Right lobe of liver (tissue), 6 donors: ENCODE measurements at regions not wholly inside any gene's neighbourhood (a gene's known extent, or its start where the extent isn't known, plus 50 kb on each side); places are given as distances from the start of the nearest gene placed in this dataset.

Source experiments
- ATAC-seq, 4 donors: fragments of 200-7000 bp; cut with Tn5 transposase; one replicate each; pipeline ENCODE4 v1.9.1; 2020; ENCODE audit warnings: mild to moderate bottlenecking in 4 of 4, moderate library complexity in 4 of 4
- DNase-seq, 3 donors: peaks; one replicate each; pipeline ENCODE4 v3.0.0-alpha.2; 2020
- H3K27ac ChIP-seq, 3 donors: fragments of 200-600 bp; one replicate each; pipeline ENCODE4 v1.8.0; 2022
- H3K27me3 ChIP-seq, 2 donors: fragments of 200-600 bp; one replicate each; pipeline ENCODE4 v1.8.0; 2022
- H3K36me3 ChIP-seq, 4 donors: fragments of 200-600 bp; sonication (generic) in 1 of 4; one replicate each; pipeline versions ENCODE4 v1.5.1 to v1.8.0; 2017 to 2022; ENCODE audit warnings: control low read depth in 1 of 4
- H3K4me1 ChIP-seq, 4 donors: fragments of 200-600 bp; sonication (generic) in 1 of 4; one replicate each; pipeline versions ENCODE4 v1.5.1 to v1.8.0; 2017 to 2022; ENCODE audit warnings: control low read depth in 1 of 4
- H3K4me3 ChIP-seq, 3 donors: fragments of 200-600 bp; one replicate each; pipeline ENCODE4 v1.8.0; 2022
- H3K9me3 ChIP-seq, 4 donors: fragments of 200-600 bp; sonication (generic) in 1 of 4; one replicate each; pipeline versions ENCODE4 v1.5.1 to v1.8.0; 2017 to 2022; ENCODE audit warnings: control low read depth in 1 of 4
- CTCF ChIP-seq, 4 donors: fragments of 200-600 bp in 3 of 4; fragments of 450-650 bp in 1 of 4; IDR thresholded peaks; one replicate each; pipeline versions ENCODE4 v1.5.1 to v1.8.0; 2016 to 2022; ENCODE audit warnings: antibody characterized with exemption in 4 of 4, mild to moderate bottlenecking in 2 of 4
- POLR2A ChIP-seq: fragments of 450-650 bp; IDR thresholded peaks from one replicate; pipeline ENCODE4 v1.6.1; 2017; ENCODE audit warnings: antibody characterized with exemption, mild to moderate bottlenecking
- WGBS: methylation state at CpG from one replicate; pipeline ENCODE4 v1.1.6; 2018; ENCODE audit warnings: low coverage, low lambda C conversion rate; ENCODE audit not compliant: insufficient coverage; ENCODE audit errors: missing lambda C conversion rate; 5-methylcytosine and 5-hydroxymethylcytosine counted together
- intact Hi-C, 2 donors: fragments of 100-400 bp; cut with DNase I; formaldehyde crosslinking; loops; one replicate each; pipeline versions ENCODE4 v1.11.2 to v1.14.1; 2022
- donor health status: DM: no; HTN: yes; CAD: no.
- donor health status: DM: no; HTN: no; CAD: no.
- donor health status: DM: no; HTN: no; CAD: no.
- donor health status: DM: no; HTN: yes; CAD: no.
- donor health status: DM: no; HTN: yes; CAD: no.

DNA sequence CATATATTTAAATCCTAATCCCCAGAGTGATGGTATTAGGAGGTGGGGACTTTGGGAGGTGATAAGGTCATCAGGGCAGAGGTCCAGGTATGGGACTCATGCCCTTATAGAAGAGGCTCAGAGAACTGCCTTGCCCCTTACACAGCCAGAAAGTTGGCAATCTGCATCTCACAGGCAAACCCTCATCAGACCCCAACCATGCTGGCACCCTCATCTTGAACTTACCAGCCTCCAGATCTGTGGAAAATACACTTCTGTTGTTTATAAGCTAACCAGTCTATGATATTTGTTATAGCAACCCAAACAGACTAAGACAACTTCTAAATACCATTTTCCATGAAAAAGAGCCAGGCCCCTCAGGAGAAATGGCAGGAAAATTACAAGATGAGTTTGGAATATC is 69.3 kb upstream of the PRDX6 start:
- Histone ChIP-seq H3K27ac (no peak overlapping the region), H3K4me1 (no peaks in the 10 kb centered on the region), H3K36me3 (no peaks in the 10 kb centered on the region), H3K4me3 (no peak overlapping the region), H3K9me3 (no peaks in the 10 kb centered on the region), H3K27me3 (no peaks in the 10 kb centered on the region)
- intact Hi-C loops = no loop called here
- TF ChIP-seq CTCF (IDR thresholded peaks at IDR 0.05) (no peak), POLR2A (no peak)
- no peak for ATAC-seq
- DNase-seq = no peak

GRCh38 chr1:173408886-173409285 is 68.2 kb upstream of the PRDX6 start:
- no peak for DNase-seq
- no peak for TF ChIP-seq POLR2A
- no peak for TF ChIP-seq CTCF (IDR thresholded peaks at IDR 0.05)
- WGBS = 91% methylated on average over 1 of the region's 1 CpG
- no peaks in the 10 kb centered on the region for H3K9me3 ChIP-seq
- intact Hi-C loops = no loop called here
- no peak for ATAC-seq
- no peaks in the 10 kb centered on the region for H3K4me1 ChIP-seq
- no peak overlapping the region for H3K27ac ChIP-seq
- no peaks in the 10 kb centered on the region for H3K36me3 ChIP-seq
- no peaks in the 10 kb centered on the region for H3K27me3 ChIP-seq
- H3K4me3 ChIP-seq = no peak overlapping the region

DNA sequence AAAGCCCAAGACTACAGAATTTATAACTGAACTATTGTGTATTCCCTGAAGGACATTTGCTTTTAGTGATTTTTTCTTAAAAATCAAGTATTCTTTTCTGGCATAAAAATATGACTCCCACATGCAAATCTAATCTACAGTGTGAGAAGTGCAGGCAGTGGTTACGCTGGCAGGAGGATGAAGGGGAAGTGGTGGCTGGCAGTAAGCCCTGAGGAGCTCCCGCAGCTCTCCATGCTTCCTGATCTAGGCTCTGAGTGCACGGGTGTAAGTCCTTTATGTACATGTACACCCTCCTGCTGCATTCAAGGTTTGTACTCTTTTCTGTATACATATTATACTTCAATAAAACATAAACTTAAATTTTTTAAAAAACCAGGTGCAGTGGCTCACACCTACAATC is 67.5 kb upstream of the PRDX6 start:
- Histone ChIP-seq H3K36me3 (no peaks in the 10 kb centered on the region), H3K27ac (no peak overlapping the region), H3K9me3 (no peaks in the 10 kb centered on the region), H3K27me3 (no peaks in the 10 kb centered on the region), H3K4me1 (no peaks in the 10 kb centered on the region), H3K4me3 (no peak overlapping the region)
- ATAC-seq = peak; percentile 60 to 71 (median 64)
- TF ChIP-seq POLR2A (no peak), CTCF (IDR thresholded peaks at IDR 0.05) (no peak)
- intact Hi-C loops = no loop called here
- no peak for DNase-seq
- 53% methylated on average over 3 of the region's 3 CpGs for WGBS

DNA sequence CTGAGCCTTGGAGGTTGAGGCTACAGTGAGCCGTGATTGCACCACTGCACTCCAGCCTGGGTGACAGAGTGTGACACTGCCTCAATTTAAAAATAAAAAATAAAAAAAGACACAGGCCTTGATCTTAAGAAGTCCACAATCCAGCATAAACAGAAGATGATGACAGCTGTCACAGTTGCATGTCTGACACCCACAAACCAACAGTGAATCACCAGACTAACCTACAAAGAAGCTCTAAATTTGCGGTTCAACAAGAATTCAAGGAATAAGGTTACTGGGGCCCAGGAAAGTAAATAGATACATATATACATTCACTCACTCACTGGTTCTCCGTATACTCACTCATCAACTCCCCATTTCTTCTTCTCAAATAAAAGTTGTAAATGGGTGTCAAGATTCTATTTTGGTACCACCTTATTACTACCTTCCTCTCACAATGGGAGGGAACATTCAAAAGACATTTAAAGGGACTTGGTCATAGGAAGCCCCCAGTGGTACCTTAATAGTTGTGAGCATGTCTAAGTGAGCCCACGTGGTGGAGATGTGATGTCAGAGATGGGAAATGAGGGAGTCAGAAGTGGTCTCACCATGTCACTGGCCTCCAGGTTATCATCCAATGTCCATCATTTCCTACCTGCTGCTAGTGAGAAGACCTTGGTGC is 66.9 kb upstream of the PRDX6 start:
- Histone ChIP-seq H3K9me3 (no peaks in the 10 kb centered on the region), H3K27ac (no peak overlapping the region), H3K36me3 (no peaks in the 10 kb centered on the region), H3K4me1 (no peaks in the 10 kb centered on the region), H3K27me3 (no peaks in the 10 kb centered on the region), H3K4me3 (no peak overlapping the region)
- intact Hi-C loops = no loop called here
- WGBS = 72% methylated on average over 4 of the region's 4 CpGs
- ATAC-seq (no peak), DNase-seq (no peak)
- TF ChIP-seq POLR2A = no peak

DNA sequence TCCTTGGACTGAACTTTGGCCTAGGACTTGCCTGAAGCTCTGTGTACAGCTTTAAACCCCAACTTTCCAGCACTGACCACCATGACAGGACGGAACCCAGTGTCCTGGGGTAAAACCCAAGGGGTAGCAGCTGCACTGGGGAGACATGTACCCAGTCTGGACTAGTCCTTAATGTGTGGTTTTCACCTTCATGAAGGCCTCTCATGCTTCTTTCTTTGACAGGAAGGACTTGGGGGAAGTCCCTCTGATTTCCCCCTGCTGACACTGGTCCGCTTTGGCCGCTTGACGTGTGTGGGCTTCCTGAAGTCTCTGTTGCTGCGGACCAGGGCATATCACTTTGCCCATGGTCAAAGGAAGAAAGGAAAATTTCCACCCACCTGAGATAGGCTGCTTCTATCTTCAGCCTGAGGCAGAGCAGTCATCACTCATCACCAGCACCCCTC is 66.3 kb upstream of the PRDX6 start:
- H3K9me3 ChIP-seq = no peaks in the 10 kb centered on the region
- no CpG with 5 or more reads among the region's 5 CpGs for WGBS
- TF ChIP-seq POLR2A = no peak
- TF ChIP-seq CTCF (IDR thresholded peaks at IDR 0.05) = no peak
- intact Hi-C loops = no loop called here
- H3K27ac ChIP-seq = no peak overlapping the region
- H3K4me1 ChIP-seq = no peaks in the 10 kb centered on the region
- no peaks in the 10 kb centered on the region for H3K36me3 ChIP-seq
- DNase-seq (no peak), ATAC-seq (peak; percentile 11 to 61 (median 31))
- no peaks in the 10 kb centered on the region for H3K27me3 ChIP-seq
- no peak overlapping the region for H3K4me3 ChIP-seq
